Activated naive CD8-positive, alpha-beta T cell (primary cell): ENCODE measurements at regions not wholly inside any gene's neighbourhood (a gene's known extent, or its start where the extent isn't known, plus 50 kb on each side); places are given as distances from the start of the nearest gene placed in this dataset.
"Not testable (repeated sequence)": the region's sequence is repeated elsewhere in the genome, so short reads cannot be mapped to it uniquely, and the experiment has no call there.

Experiments
- H3K27ac Mint-ChIP-seq: one replicate; pipeline ENCODE4 v1.8.0; 2021; ENCODE audit warnings: mixed read lengths
- H3K27me3 Mint-ChIP-seq: one replicate; pipeline ENCODE4 v1.8.0; 2021; ENCODE audit warnings: mixed read lengths
- H3K36me3 Mint-ChIP-seq: one replicate; pipeline ENCODE4 v1.8.0; 2021; ENCODE audit warnings: mixed read lengths
- H3K4me1 Mint-ChIP-seq: one replicate; pipeline ENCODE4 v1.8.0; 2021; ENCODE audit warnings: low read depth, mixed read lengths
- H3K4me3 Mint-ChIP-seq: one replicate; pipeline ENCODE4 v1.8.0; 2021; ENCODE audit warnings: mild to moderate bottlenecking, mixed read lengths
- H3K9me3 Mint-ChIP-seq: one replicate; pipeline ENCODE4 v1.8.0; 2021; ENCODE audit warnings: low read depth, mixed read lengths

DNA sequence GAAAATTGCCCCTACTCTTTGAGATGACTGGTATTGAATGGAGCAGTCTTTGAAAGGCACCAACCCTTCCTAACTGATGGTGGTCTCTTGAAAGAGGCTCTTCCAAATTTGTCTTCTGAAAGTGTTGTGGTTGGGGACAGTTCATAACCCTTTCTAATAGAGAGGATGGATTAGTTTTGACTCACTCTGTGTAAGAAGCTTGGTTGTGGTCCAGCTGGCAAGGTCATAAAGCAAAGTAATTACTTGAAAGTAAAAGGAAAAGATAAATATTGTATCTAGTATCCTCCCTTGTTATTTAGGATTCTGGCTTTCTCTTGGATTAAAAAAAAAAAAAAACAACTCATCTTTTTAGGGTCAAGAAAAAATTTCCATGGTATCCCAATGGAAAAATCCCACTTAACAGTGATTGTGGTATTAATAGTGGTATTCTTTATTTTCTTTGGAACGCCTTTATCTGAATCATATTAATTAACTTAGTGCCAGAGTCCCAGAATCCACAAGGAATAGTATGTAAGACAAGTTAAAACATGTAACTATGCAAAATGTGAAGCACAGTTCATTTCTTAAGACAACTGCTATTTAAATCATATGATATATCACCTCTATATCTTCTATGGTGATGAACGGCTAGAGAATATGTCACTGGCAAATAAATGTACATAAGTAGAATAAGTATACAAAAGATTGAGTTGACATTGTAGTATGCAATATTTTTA, 469.3 kb upstream of the CDIN1 start:
- H3K27ac Mint-ChIP-seq: no peak overlapping the region
- H3K36me3 Mint-ChIP-seq: no peaks in the 10 kb centered on the region
- no peaks in the 10 kb centered on the region for H3K4me1 Mint-ChIP-seq
- no peaks in the 10 kb centered on the region for H3K27me3 Mint-ChIP-seq
- no peak overlapping the region for H3K4me3 Mint-ChIP-seq
- H3K9me3 Mint-ChIP-seq: no peaks in the 10 kb centered on the region

DNA sequence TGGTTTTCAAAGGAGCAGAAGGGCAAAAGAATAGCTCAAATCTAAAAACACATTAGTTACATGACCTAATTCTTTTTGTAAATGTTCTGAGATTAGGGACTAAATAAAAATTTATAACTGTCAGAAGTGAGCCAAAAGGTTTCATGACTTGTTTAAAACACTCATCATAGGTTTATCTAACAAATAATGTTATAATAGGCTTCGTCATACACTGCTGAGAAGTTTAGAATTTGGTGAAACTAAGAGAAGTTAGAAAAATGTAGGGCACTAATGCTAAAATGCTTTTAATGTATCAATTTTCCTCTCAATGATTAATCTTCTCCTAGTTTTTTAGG, 468.8 kb upstream of the CDIN1 start:
- Mint-ChIP-seq H3K4me1 (no peaks in the 10 kb centered on the region), H3K27ac (no peak overlapping the region), H3K36me3 (no peaks in the 10 kb centered on the region), H3K9me3 (no peaks in the 10 kb centered on the region), H3K27me3 (no peaks in the 10 kb centered on the region), H3K4me3 (no peak overlapping the region)

GRCh38 chr15:36117296-36117787, 462.1 kb upstream of the CDIN1 start:
- Mint-ChIP-seq H3K4me3 (no peak overlapping the region), H3K27me3 (no peaks in the 10 kb centered on the region), H3K4me1 (no peaks in the 10 kb centered on the region), H3K9me3 (peaks cover 4% of the 10 kb centered on the region), H3K36me3 (no peaks in the 10 kb centered on the region), H3K27ac (no peak overlapping the region)

GRCh38 chr15:36126194-36126593, 453.2 kb upstream of the CDIN1 start:
- no peaks in the 10 kb centered on the region for H3K4me1 Mint-ChIP-seq
- H3K27ac Mint-ChIP-seq: no peak overlapping the region
- H3K36me3 Mint-ChIP-seq: no peaks in the 10 kb centered on the region
- H3K9me3 Mint-ChIP-seq: peaks cover 5% of the 10 kb centered on the region
- no peaks in the 10 kb centered on the region for H3K27me3 Mint-ChIP-seq
- no peak overlapping the region for H3K4me3 Mint-ChIP-seq

DNA sequence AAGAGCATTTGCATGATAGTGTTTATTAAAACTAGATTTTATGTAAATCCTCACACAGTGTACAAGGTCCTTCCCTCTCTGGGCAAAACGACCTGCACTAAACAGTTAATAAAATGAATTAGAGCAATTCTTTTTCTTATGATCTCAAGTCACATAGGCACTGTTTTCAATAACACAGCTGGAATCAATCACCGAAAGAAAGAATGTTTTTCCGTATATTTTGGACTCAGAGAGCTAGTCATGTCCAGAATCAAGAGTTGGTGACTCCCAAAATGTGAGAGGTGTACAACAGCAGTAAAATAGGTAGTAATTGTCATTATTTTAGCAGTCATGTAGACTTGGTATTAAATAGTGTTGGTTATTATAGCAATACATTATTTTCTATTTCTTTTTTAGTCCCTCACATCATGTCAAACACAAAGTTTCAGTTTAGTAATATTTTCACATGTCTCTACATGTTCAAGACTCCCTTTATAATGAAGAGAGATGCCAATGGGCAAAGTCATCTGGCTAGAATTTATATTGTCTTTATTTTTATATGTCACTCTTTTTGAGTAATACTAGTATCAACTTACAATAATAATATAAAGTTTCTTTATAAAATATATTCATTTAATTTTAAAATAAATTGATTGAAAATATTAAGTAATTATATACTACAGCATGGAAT, 448.6 kb upstream of the CDIN1 start:
- Mint-ChIP-seq H3K27ac (no peak overlapping the region), H3K9me3 (peaks cover 3% of the 10 kb centered on the region), H3K36me3 (no peaks in the 10 kb centered on the region), H3K27me3 (no peaks in the 10 kb centered on the region), H3K4me1 (no peaks in the 10 kb centered on the region), H3K4me3 (no peak overlapping the region)

DNA sequence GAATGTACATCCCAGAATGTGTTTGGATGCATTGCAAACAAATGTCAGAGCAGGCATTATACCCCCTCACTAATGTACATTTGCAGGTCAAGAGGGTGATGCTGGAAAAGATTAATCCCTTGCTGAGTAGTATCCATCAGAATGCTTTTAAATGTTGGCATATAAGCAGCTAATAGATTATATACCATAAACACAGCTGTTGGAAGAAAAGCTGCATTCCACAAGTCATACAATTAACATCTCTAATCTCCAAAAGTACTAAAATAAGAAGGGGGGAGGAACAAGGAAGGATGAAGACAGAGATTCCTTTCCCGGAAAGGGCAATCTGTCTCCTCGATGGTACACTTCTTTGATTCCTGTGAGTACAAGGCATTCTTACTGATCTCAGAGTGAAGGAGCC, 445.7 kb upstream of the CDIN1 start:
- no peak overlapping the region for H3K4me3 Mint-ChIP-seq
- no peaks in the 10 kb centered on the region for H3K27me3 Mint-ChIP-seq
- no peak overlapping the region for H3K27ac Mint-ChIP-seq
- H3K4me1 Mint-ChIP-seq: no peaks in the 10 kb centered on the region
- peaks cover 3% of the 10 kb centered on the region for H3K9me3 Mint-ChIP-seq
- no peaks in the 10 kb centered on the region for H3K36me3 Mint-ChIP-seq

DNA sequence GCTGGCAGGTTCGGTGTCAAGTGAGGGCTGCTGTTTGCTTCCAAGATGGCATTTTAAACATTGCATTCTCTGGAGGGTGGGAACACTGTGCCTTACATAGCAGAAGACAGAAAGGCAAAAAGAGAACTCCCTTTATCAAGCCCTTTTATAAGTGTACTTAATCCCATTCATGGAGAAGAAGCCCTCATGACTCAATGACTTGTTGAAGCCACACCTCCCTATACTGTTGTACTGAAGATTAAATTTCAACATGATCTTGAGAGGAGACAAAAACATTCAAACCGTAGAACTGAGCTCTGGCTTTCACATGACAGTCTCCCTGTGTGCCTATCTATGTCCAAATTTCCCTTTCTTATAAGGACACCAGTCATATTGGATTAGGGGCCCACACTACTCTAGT, 443.4 kb upstream of the CDIN1 start:
- Mint-ChIP-seq H3K36me3 (no peaks in the 10 kb centered on the region), H3K4me1 (no peaks in the 10 kb centered on the region), H3K9me3 (peaks cover 5% of the 10 kb centered on the region), H3K27me3 (no peaks in the 10 kb centered on the region), H3K27ac (no peak overlapping the region), H3K4me3 (no peak overlapping the region)

GRCh38 chr15:36152936-36153335, 426.5 kb upstream of the CDIN1 start:
- H3K27ac Mint-ChIP-seq: no peak overlapping the region
- peaks cover under 1% of the 10 kb centered on the region for H3K9me3 Mint-ChIP-seq
- H3K4me1 Mint-ChIP-seq: no peaks in the 10 kb centered on the region
- no peaks in the 10 kb centered on the region for H3K36me3 Mint-ChIP-seq
- peaks cover 1% of the 10 kb centered on the region for H3K27me3 Mint-ChIP-seq
- no peak overlapping the region for H3K4me3 Mint-ChIP-seq

DNA sequence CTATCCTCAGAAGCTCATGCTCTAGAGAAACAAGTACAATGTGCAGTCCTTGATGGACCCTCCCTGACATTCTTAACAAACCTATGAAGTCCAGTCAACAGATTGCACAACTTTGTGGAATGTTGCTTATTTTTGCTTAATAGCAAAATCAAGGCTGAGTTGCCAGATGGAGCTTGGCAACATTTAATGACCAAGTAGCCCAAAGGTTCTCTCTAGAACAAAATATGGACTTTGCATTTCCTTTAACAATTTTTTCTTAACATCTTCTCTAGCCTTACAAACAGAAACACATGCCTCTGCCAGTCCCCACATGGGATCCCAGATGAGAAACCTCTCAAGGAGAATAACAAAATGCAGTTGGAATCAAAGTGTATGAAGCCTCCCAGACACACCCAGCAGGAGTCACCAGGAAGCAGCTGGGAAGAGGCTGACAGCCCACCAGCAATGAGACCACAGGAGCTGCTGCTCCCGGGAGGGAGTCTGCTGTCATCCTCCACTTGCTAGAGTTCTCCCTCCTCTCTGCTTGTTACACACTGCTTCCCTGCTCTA, 422.5 kb upstream of the CDIN1 start:
- H3K9me3 Mint-ChIP-seq: no peaks in the 10 kb centered on the region
- H3K36me3 Mint-ChIP-seq: no peaks in the 10 kb centered on the region
- no peak overlapping the region for H3K4me3 Mint-ChIP-seq
- peaks cover 1% of the 10 kb centered on the region for H3K27me3 Mint-ChIP-seq
- no peak overlapping the region for H3K27ac Mint-ChIP-seq
- H3K4me1 Mint-ChIP-seq: no peaks in the 10 kb centered on the region

DNA sequence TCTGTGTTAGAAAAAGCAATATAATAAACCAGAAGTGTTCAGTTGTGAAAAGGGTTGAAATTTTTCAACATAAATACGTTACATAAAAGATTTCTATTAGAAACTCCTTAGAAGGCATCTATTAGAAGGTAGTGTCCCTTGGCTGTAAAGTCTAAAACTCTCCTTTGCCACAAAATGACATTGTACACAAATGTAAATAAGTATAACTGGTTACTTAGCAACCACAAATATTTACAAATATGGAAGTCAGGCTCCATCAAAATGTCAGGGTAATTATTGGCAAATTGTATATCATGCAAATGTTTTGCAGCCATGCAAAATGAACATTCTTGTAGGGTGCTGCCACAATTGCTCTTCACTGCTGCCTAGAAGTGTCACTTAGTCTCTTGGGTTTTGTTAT, 419.1 kb upstream of the CDIN1 start:
- Mint-ChIP-seq H3K27me3 (peaks cover 1% of the 10 kb centered on the region), H3K4me1 (no peaks in the 10 kb centered on the region), H3K36me3 (no peaks in the 10 kb centered on the region), H3K27ac (no peak overlapping the region), H3K4me3 (no peak overlapping the region), H3K9me3 (peaks cover 4% of the 10 kb centered on the region)

GRCh38 chr15:36161108-36161507, 418.3 kb upstream of the CDIN1 start:
- Mint-ChIP-seq H3K27me3 (peaks cover 1% of the 10 kb centered on the region), H3K4me1 (no peaks in the 10 kb centered on the region), H3K36me3 (no peaks in the 10 kb centered on the region), H3K27ac (no peak overlapping the region), H3K4me3 (no peak overlapping the region), H3K9me3 (peaks cover 4% of the 10 kb centered on the region)

GRCh38 chr15:36161771-36162212, 417.6 kb upstream of the CDIN1 start:
- Mint-ChIP-seq H3K27me3 (no peaks in the 10 kb centered on the region), H3K4me3 (no peak overlapping the region), H3K9me3 (peaks cover 4% of the 10 kb centered on the region), H3K27ac (no peak overlapping the region), H3K36me3 (no peaks in the 10 kb centered on the region), H3K4me1 (no peaks in the 10 kb centered on the region)

DNA sequence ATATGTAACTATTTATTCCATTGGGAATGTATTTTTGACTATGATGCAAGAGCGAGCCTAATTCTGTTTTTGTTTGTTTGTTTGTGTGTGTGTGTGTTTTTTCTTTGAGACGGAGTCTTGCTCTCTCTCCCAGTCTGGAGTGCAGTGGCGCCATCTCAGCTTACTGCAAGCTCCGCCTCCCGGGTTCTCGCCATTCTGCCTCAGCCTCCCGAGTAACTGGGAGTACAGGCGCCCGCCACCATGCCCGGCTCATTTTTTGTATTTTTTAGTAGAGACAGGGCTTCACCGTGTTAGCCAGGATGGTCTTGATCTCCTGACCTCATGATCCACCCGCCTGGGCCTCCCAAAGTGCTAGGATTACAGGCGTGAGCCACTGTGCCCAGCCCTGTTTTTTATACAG, 415.4 kb upstream of the CDIN1 start:
- not testable (repeated sequence) for H3K27me3 Mint-ChIP-seq, H3K9me3 Mint-ChIP-seq, H3K36me3 Mint-ChIP-seq, H3K27ac Mint-ChIP-seq, H3K4me1 Mint-ChIP-seq, H3K4me3 Mint-ChIP-seq

DNA sequence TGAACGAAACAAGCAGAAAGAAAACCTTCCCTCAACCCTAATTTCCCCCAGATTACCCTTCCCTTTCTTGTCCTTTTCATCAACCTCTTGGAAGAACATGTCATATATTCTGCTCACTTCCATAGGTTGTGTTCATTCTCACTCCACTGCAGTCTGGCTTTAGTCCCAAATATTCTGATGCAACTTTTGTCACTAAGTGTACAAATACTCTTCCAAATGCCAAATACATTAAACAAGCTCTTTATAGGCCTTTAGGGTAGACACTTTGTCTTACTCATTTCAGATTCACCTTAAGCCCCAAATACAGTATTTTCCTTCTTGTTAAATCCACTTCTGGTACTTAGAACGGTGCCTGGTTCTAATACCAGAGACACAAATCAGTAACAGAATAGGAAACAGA, 406.5 kb upstream of the CDIN1 start:
- peaks cover 3% of the 10 kb centered on the region for H3K9me3 Mint-ChIP-seq
- H3K4me3 Mint-ChIP-seq: no peak overlapping the region
- no peak overlapping the region for H3K27ac Mint-ChIP-seq
- H3K4me1 Mint-ChIP-seq: no peaks in the 10 kb centered on the region
- peaks cover 1% of the 10 kb centered on the region for H3K27me3 Mint-ChIP-seq
- H3K36me3 Mint-ChIP-seq: no peaks in the 10 kb centered on the region

DNA sequence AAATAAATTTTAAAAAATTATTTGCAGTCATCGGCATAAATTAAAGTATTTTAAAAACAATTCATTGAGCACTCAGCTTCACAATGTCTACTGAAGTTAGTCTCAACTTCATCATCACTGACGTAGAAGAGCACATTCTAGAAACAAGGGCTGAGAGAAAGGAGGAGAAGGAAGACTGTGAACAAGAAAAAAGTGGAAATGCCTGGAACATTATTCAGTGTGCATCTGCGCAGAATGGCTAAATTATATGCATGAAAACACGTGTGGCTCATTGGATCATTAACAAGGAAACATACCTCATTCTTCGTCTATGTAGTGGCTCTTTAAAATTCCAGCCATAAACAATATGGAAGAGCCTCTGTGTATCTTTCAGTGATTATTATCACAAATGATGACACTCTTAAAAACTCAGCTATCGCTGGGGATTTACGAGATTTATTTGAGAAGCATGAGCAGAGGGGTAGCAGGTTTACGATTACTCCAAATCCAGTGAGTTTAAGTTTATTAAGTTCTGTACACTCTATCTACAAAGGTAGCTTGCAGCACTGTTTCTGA, 404.2 kb upstream of the CDIN1 start:
- H3K9me3 Mint-ChIP-seq: no peaks in the 10 kb centered on the region
- no peak overlapping the region for H3K4me3 Mint-ChIP-seq
- no peaks in the 10 kb centered on the region for H3K4me1 Mint-ChIP-seq
- no peaks in the 10 kb centered on the region for H3K36me3 Mint-ChIP-seq
- peaks cover 1% of the 10 kb centered on the region for H3K27me3 Mint-ChIP-seq
- no peak overlapping the region for H3K27ac Mint-ChIP-seq
